ENCODE measurements at regions not wholly inside any gene's neighbourhood (a gene's known extent, or its start where the extent isn't known, plus 50 kb on each side); places are given as distances from the start of the nearest gene placed in this dataset.

DNA sequence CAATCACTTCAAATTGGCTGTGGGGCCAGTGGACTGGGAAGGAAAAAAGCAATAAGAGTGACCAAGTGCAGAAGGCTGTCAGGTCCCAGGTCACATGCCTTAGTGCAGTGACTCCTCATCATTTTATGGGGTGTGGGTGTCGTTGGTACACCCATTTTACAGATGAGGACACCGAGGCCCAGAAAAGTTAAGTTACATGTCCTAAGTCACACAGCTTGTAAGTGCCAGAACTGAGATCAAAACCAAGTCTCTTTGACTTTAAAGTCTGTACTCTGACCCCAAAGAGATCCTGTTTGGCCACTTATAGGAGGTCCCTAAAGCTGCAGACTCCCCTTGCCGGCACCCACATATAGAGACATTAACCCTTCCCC, 63.0 kb upstream of the POLG start:
- Histone ChIP-seq H3K27me3 (ENCODE audit: control insufficient read depth in 1 of 2, insufficient read depth in 2 of 2, low read length in 2 of 2) (peaks cover 29 to 78% of the 10 kb centered on the region in 2 donors), H3K27ac (ENCODE audit: low read depth, low read length) (no peak overlapping the region), H3K9me3 (ENCODE audit: low read length) (no peaks in the 10 kb centered on the region), H3K4me3 (ENCODE audit: low read depth in 1 of 2, low read length in 2 of 2) (no peak overlapping the region), H3K36me3 (ENCODE audit: insufficient read depth, low read length) (no peaks in the 10 kb centered on the region), H3K4me1 (ENCODE audit: insufficient read depth, low read length) (peaks cover 15% of the 10 kb centered on the region), H3K9ac (ENCODE audit: low read length) (no peak overlapping the region)

DNA sequence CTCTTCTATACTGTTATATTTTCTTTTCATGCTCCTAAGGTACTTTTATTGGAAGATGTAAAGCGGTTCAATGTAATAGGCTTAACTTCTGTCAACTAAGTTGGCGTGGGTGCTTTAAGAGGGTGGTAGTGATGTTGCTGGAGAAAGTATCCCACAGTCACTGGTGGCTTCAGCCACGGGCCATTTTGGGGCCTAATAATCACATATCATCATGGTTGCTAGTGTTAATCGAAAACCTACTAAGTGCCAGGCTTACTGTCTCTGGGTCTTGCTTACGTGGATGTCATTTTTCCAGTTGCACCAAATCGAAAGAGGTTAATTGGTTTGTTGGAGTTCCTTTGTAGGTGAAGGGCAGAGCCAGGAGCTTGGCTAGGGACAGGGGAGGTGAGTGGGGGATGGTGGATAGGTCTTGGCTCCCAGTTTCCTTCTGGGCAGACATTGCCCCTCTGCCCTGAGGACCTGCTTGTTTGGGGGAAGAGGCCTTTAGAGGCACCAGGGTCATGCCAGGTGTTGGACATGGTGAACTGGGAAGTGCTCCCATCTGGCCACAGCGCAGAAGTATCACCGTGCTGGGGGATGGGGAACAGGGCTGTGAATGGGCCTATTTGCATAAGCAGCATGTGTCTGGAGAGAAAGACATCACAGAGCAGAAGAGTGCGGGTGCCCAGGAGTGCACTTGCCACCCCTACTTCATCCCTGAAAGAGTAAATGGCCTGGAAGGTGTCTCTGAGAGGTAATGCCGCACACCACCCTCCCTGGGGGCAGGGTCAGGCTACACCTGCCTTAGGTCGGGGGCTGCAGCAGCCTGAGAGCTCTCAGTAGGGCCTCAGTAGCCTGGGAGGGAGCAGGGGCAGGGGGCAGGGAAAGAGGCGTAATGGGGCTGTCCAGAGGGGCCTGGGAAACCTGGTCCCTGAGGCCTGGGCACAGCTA, 62.4 kb upstream of the POLG start:
- Histone ChIP-seq H3K27ac (ENCODE audit: low read depth, low read length) (no peak overlapping the region), H3K36me3 (ENCODE audit: insufficient read depth, low read length) (no peaks in the 10 kb centered on the region), H3K9ac (ENCODE audit: low read length) (no peak overlapping the region), H3K4me1 (ENCODE audit: insufficient read depth, low read length) (peaks cover 15% of the 10 kb centered on the region), H3K4me3 (ENCODE audit: low read depth in 1 of 2, low read length in 2 of 2) (no peak overlapping the region), H3K9me3 (ENCODE audit: low read length) (no peaks in the 10 kb centered on the region), H3K27me3 (ENCODE audit: control insufficient read depth in 1 of 2, insufficient read depth in 2 of 2, low read length in 2 of 2) (peaks cover 29 to 79% of the 10 kb centered on the region in 2 donors)

DNA sequence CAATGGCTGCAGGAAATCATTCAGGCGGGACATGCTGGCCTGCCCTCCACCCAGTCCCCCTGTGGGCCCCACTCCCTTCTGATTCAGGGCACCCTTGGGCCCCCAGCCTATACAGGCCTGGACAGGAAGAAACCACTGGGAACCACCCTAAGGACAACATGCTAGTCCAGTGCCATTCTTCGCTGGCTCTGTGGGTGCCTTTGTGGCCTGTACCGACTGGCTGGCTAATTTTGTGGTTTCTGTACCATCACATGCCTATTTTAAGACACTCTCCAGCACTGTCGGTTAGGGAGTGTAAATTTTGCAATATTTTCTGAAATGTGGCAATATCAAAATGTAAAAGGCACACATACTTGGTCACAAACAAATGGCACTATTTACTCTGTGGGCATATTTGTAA, 61.4 kb upstream of the POLG start:
- Histone ChIP-seq H3K27ac (ENCODE audit: low read depth, low read length) (no peak overlapping the region), H3K4me1 (ENCODE audit: insufficient read depth, low read length) (peaks cover 7% of the 10 kb centered on the region), H3K9me3 (ENCODE audit: low read length) (no peaks in the 10 kb centered on the region), H3K27me3 (ENCODE audit: control insufficient read depth in 1 of 2, insufficient read depth in 2 of 2, low read length in 2 of 2) (peaks cover 24 to 75% of the 10 kb centered on the region in 2 donors), H3K36me3 (ENCODE audit: insufficient read depth, low read length) (no peaks in the 10 kb centered on the region), H3K4me3 (ENCODE audit: low read depth in 1 of 2, low read length in 2 of 2) (no peak overlapping the region), H3K9ac (ENCODE audit: low read length) (no peak overlapping the region)

DNA sequence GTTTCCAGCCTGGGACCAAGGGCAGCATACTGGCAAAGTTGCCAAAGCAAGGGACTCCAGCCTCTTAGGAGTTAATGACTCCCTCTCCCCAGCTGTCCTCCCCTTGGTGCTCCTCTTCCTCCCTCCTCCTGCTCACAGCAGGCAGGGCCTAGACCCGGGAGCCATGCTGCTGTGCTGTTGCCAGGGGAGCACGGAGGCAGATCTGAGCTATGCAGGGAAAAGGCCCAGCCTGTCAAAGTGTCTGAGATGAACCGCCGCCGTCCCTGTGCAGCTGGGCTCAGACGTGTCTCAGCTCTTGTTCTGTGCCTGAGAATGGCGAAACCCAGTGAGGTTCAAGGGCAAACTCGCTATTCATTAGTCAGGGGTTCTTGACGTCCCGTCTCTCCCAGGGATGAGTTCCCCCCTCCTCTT, 60.8 kb upstream of the POLG start:
- Histone ChIP-seq H3K27me3 (ENCODE audit: control insufficient read depth in 1 of 2, insufficient read depth in 2 of 2, low read length in 2 of 2) (peaks cover 19 to 69% of the 10 kb centered on the region in 2 donors), H3K36me3 (ENCODE audit: insufficient read depth, low read length) (no peaks in the 10 kb centered on the region), H3K9ac (ENCODE audit: low read length) (no peak overlapping the region), H3K27ac (ENCODE audit: low read depth, low read length) (no peak overlapping the region), H3K4me3 (ENCODE audit: low read depth in 1 of 2, low read length in 2 of 2) (no peak overlapping the region), H3K9me3 (ENCODE audit: low read length) (no peaks in the 10 kb centered on the region), H3K4me1 (ENCODE audit: insufficient read depth, low read length) (peaks cover 7% of the 10 kb centered on the region)

DNA sequence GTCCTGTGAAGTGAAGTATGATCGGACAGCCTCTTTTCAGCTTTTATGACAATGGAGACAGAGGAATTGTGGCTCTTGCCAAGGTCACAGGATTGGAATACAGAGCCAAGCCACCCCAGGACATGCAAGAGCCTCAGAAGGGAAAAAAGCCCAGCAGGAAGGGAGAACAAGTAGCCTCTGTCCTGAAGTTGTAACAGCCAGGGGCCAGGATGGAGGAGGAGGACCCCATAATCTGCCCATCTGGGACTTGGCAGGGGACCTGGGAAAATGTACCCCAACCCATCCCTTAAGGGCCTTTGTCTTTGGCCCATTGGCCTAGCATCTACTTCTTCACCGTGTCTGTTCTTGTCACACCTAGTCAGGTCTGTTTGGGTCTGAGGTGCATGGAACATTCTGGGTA, 60.4 kb upstream of the POLG start:
- no peaks in the 10 kb centered on the region for H3K36me3 ChIP-seq (ENCODE audit: insufficient read depth, low read length)
- no peak overlapping the region for H3K27ac ChIP-seq (ENCODE audit: low read depth, low read length)
- peaks cover 18 to 67% of the 10 kb centered on the region in 2 donors for H3K27me3 ChIP-seq (ENCODE audit: control insufficient read depth in 1 of 2, insufficient read depth in 2 of 2, low read length in 2 of 2)
- no peaks in the 10 kb centered on the region for H3K9me3 ChIP-seq (ENCODE audit: low read length)
- no peak overlapping the region for H3K9ac ChIP-seq (ENCODE audit: low read length)
- H3K4me1 ChIP-seq (ENCODE audit: insufficient read depth, low read length): peaks cover 7% of the 10 kb centered on the region
- no peak overlapping the region for H3K4me3 ChIP-seq (ENCODE audit: low read depth in 1 of 2, low read length in 2 of 2)

DNA sequence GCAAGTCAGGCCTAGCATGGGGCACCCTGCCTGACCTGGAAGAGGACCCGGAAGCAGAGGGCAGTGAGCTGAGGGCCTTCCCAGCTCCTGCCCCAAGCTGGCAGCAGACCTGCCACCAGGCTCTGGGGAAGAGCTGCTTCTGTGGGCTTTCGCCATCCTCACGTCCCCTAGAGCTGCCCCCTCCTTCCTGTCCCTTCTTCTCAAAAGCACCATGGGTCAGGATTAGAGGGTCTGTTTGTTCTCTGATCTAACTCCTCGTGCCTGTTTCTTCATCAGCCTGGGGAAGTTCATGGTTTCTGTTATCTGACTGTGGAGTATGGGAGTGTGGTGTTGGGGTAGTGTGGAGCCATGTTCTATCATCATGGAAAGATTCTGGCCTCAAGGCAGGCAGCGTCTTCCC, 58.4 kb upstream of the POLG start:
- Histone ChIP-seq H3K9me3 (ENCODE audit: low read length) (no peaks in the 10 kb centered on the region), H3K27me3 (ENCODE audit: control insufficient read depth in 1 of 2, insufficient read depth in 2 of 2, low read length in 2 of 2) (peaks cover 8 to 51% of the 10 kb centered on the region in 2 donors), H3K36me3 (ENCODE audit: insufficient read depth, low read length) (no peaks in the 10 kb centered on the region), H3K27ac (ENCODE audit: low read depth, low read length) (no peak overlapping the region), H3K9ac (ENCODE audit: low read length) (no peak overlapping the region), H3K4me3 (ENCODE audit: low read depth in 1 of 2, low read length in 2 of 2) (no peak overlapping the region), H3K4me1 (ENCODE audit: insufficient read depth, low read length) (no peaks in the 10 kb centered on the region)

DNA sequence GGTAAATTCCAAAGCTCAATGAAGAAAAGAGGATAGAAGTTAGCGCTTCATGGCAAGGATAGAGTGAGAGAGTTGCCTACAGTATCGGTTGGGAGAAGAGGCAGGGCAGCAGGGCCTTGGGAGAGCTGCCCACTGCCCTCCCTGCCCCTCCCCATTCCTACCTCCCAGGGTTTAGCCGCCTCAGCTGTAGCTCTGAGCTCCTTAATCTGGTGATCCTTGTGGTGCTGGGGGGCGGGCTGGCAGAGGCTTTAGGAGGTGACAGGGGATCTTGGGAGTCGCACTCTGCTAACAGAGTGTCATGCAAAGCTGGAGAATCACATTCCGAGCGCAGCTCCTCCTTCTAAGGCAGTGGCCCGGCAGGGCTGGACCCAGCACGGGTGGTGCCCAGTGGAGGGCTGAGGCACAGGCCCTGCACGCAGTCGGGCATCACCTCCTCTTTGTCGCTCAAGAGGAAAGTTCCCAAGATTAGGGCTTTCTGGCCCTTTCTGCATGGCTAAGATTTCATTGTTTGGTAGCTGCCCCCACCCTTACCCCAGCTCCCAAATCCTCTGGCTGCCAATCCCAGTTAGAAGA, 57.1 kb upstream of the POLG start:
- Histone ChIP-seq H3K27me3 (ENCODE audit: control insufficient read depth in 1 of 2, insufficient read depth in 2 of 2, low read length in 2 of 2) (peaks cover 0 to 38% of the 10 kb centered on the region in 2 donors), H3K4me1 (ENCODE audit: insufficient read depth, low read length) (no peaks in the 10 kb centered on the region), H3K9me3 (ENCODE audit: low read length) (no peaks in the 10 kb centered on the region), H3K36me3 (ENCODE audit: insufficient read depth, low read length) (no peaks in the 10 kb centered on the region), H3K9ac (ENCODE audit: low read length) (no peak overlapping the region), H3K27ac (ENCODE audit: low read depth, low read length) (no peak overlapping the region), H3K4me3 (ENCODE audit: low read depth in 1 of 2, low read length in 2 of 2) (no peak overlapping the region)

DNA sequence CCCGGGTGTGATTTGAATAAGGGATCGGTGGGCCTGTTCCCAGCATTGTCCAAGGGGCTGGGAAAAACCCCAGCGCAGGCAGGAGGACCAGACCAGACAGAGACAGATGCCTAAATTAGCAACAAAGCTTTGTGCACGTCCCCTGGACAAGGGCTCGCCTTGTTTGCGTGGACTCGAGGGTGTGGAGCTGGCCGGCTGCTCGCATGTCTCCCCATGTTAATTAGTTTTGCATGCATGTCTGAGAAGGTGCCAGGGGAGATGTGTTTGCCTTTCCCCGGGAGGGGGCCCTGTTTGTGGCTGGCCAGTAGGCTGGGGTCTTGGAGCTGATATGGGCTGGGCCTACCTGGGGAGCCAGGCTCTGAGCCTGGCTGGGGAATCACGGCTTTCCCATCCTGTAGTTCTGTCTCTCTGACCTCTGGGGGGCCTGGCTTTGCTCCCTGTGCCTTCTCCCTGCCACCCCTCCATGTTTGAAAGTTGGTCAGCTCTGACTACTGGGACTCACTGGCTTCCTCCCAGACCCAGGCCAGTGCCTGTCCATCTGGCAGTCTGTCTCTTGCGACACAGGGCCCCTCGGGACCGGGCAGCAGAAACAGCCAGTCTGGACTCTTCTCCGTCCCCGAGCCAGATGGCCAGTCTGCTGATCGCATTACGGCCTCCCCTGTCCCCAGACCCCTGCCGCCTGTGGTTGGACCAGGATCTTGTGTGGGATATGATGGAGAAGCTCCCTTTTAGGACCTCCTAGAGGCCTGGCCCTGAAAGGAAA, 55.4 kb upstream of the POLG start:
- H3K9me3 ChIP-seq (ENCODE audit: low read length): no peaks in the 10 kb centered on the region
- no peaks in the 10 kb centered on the region for H3K36me3 ChIP-seq (ENCODE audit: insufficient read depth, low read length)
- no peak overlapping the region for H3K9ac ChIP-seq (ENCODE audit: low read length)
- H3K27me3 ChIP-seq (ENCODE audit: control insufficient read depth in 1 of 2, insufficient read depth in 2 of 2, low read length in 2 of 2): peaks cover 0 to 28% of the 10 kb centered on the region in 2 donors
- no peaks in the 10 kb centered on the region for H3K4me1 ChIP-seq (ENCODE audit: insufficient read depth, low read length)
- H3K27ac ChIP-seq (ENCODE audit: low read depth, low read length): no peak overlapping the region
- H3K4me3 ChIP-seq (ENCODE audit: low read depth in 1 of 2, low read length in 2 of 2): no peak overlapping the region

DNA sequence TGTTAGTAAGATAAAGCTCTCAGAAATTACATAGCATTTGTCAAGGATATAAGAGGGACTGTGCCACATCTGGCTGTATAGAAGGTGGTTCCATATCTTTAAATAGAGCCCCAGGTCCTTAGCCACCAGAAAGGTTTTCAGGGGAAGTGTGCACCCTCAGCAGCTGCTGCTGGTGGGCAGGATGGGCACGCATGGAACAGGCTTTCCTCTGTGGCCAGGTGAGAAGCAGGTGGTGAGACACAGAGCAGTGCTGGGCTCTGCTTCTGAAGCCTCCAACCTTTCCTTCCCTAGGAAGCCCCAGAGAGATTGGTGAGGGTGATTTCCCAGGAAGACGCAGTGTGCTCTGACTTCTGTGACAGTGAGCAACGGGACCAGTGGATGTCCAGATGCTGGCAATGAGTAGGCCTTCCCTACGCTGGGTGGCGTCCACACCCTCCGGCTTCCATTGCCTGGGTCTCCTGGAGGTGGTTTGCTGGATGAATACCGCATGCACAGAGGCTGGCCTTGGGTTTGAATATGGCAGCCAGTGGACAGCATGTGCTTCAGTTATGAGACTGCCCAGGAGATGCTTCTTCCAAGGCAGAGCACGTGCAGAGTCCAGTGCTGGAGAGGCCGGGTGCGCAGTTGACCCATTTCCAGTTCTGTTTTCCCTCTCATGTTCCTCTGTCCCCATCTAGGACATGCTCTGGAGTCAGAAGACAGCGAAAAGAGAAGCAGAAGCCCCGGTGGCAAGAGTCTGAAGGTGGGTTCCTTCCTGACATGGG, 52.7 kb upstream of the POLG start:
- Histone ChIP-seq H3K4me1 (ENCODE audit: insufficient read depth, low read length) (peaks cover 10% of the 10 kb centered on the region), H3K27me3 (ENCODE audit: control insufficient read depth in 1 of 2, insufficient read depth in 2 of 2, low read length in 2 of 2) (peaks cover 0 to 15% of the 10 kb centered on the region in 2 donors), H3K9me3 (ENCODE audit: low read length) (no peaks in the 10 kb centered on the region), H3K9ac (ENCODE audit: low read length) (no peak overlapping the region), H3K4me3 (ENCODE audit: low read depth in 1 of 2, low read length in 2 of 2) (no peak overlapping the region), H3K27ac (ENCODE audit: low read depth, low read length) (no peak overlapping the region), H3K36me3 (ENCODE audit: insufficient read depth, low read length) (no peaks in the 10 kb centered on the region)

DNA sequence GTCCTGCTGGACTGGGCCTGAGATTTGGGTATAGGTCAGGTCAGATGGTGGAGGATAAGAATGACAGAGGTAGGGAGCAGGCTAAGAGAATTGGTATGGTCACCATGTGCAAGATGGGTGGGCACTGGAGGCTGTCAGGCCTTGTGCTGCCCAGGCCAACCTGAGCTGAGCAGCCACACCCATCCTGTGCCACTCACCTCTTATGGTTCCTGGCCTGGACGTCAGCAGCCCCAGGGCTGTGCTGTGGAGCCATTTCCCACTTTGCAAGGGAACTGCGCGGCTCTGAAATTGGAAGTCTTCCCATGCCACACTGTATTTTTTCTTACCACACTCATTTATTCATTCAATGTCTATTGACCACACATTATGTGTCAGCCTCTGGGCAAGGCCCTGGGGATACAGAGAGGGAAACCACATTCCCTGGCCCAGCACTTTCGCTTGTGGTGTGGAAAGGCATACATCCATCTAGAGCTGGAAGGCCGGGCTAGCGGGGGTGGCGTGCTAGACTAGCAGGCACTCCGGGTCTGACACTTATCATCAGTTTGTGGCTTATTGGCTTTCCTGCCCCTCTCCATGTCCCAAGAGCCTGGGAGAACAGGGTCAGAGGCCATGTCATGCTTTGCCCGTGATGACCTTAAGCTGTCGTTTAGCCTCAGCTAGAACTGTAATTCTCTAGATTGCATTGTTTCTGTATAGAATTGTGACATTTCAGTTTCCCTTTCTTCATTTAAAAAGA, 51.1 kb upstream of the POLG start:
- Histone ChIP-seq H3K36me3 (ENCODE audit: insufficient read depth, low read length) (no peaks in the 10 kb centered on the region), H3K4me3 (ENCODE audit: low read depth in 1 of 2, low read length in 2 of 2) (no peak overlapping the region), H3K9ac (ENCODE audit: low read length) (no peak overlapping the region), H3K27ac (ENCODE audit: low read depth, low read length) (no peak overlapping the region), H3K27me3 (ENCODE audit: control insufficient read depth in 1 of 2, insufficient read depth in 2 of 2, low read length in 2 of 2) (peaks cover 0 to 7% of the 10 kb centered on the region in 2 donors), H3K4me1 (ENCODE audit: insufficient read depth, low read length) (peaks cover 10% of the 10 kb centered on the region), H3K9me3 (ENCODE audit: low read length) (no peaks in the 10 kb centered on the region)

Measured in muscle layer of colon (tissue), 2 donors.